SW 1271 (cell line): ENCODE measurements at regions not wholly inside any gene's neighbourhood (a gene's known extent, or its start where the extent isn't known, plus 50 kb on each side); places are given as distances from the start of the nearest gene placed in this dataset.
A peak's percentile ranks its signal among the peaks of the same experiment; 100 is the strongest.

Source experiments
- DNase-seq, 2 experiments: peaks; one replicate each; lab custom pipeline; 2025; lab: John Stamatoyannopoulos, UW

DNA sequence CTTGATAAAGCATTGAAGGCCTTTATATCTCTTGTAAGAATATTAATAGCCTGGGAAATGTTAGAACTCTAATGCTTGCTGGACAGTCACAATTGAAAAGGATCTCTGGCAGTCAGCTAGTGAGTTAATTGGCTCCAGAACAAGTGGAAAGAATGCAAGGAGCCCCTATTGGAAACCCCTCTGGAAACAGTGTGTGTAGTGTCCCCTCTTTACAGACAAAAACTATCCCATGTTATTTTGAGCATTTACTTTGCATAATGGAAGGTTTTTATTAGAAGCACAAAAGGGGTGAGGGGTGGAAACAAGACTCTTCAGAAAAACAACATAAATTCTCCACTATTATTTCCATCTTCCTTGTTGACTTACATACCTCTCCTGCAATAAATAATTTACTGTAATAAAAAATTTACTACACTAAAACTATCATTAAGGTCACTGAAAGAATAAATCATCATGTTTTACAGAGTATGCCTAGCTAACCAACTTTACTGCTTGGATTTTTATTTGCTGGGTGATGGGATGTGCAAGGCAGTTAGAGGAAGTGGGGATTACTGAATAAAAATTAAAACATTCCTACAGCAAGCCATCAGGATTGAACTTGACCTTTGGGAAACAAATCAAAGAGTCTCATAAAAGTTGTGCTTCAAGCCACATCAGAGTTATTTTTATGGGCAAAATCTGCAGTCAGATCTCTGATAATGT is 610.4 kb downstream of the TBC1D4 start:
- DNase-seq: no peak

DNA sequence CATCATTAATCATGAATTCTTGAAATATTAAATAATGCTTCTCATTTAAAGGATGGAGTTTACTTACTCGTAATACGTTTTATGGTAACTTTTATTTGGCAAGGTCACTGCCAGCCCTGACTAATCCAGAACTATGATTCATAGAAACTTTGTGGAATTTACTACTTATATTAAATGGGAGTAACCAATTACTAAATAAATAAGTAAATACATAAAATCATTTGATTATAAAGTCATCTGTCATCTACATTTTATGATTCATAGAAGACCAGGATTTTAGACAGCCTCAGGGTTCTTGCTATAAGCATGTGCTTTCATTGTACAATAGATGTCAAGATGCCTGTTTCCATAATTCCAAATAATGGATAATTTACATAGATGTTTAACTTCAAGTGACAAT is 611.1 kb downstream of the TBC1D4 start:
- DNase-seq: no peak

GRCh38 chr13:74869846-74870245 is 612.1 kb downstream of the TBC1D4 start:
- no peak for DNase-seq

DNA sequence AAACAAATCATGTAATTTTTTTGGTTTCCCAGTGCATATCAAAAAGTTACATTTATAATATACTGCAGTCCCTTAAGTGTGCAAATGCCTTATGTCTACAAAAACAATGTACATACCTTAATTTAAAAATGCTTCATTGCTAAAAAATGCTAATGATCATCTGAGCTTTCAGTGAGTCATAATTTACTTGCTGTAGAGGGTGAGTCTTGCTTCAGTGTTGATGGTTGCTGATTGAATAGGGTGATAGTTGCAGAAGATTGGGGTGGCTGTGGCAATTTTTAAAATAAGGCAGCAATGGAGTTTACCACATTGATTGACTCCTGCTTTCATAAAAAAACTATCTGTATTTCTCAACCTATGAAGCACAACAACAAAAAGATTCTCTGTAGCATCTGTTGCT is 613.9 kb downstream of the TBC1D4 start:
- DNase-seq: no peak

GRCh38 chr13:74867460-74867859 is 614.5 kb downstream of the TBC1D4 start:
- DNase-seq: no peak

GRCh38 chr13:74866101-74866500 is 615.9 kb downstream of the TBC1D4 start:
- DNase-seq: no peak

GRCh38 chr13:74865656-74866055 is 616.3 kb downstream of the TBC1D4 start:
- no peak for DNase-seq

- DNase-seq: no peak
Observed at GRCh38 chr13:74860789-74861188, 621.2 kb downstream of the TBC1D4 start.

GRCh38 chr13:74850893-74851292 is 631.1 kb downstream of the TBC1D4 start:
- no peak for DNase-seq

- no peak for DNase-seq
Observed at GRCh38 chr13:74847966-74848365, 634.0 kb downstream of the TBC1D4 start.

DNA sequence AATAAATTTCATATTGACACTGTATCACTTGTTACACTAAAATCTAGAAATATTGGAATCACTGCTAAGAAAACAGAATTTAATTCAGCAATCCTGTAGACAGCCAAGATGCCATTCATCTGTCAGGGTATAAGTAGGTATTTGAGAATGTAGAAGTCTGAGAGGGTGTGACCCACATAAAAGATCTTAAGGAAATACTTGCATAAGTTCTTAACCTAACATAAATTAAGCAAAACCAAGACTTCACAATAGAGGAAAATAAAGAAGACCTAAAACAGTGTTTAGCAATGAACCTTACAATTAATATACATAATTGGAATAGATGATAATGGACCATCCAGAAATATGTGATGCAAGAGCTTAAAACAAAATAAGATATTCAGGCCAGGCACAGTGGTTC is 636.2 kb downstream of the TBC1D4 start:
- no peak for DNase-seq

DNA sequence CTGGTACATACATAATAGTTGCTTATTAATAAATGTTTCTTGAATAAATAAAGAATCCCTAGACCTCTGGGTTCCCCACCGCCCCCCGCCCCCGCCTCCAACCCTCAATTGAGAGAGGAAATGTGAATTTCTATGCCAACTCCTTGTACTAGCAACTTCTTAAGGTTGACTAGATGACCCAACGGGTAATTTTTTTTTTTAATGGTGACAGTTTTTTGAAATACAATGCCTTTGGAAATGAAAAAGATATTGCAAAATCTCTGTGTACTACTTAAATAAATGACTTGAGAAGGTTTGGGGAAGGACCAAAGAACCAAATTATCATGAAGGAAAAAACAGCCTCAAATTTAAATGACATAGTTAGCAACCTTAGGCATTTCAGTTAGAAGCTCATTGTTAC is 640.3 kb downstream of the TBC1D4 start:
- DNase-seq: no peak

DNA sequence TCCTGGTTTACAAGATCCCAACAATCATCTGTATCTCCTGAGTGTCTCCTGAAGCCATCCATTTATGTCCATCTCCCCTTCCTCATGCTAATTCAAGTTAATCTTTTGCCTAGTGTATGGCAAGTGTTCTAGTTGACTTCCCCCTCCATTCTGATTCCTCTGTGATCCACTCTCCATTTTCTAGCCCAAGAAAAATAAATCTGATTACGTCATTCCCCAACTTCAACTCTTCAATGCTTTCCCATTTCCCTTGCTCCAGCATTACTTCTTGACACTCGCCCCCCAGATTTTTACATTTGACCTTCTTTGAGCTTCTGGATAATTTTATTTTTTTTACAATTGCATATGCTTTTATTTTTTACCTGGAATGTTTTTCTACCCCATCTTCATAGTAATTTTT is 640.8 kb downstream of the TBC1D4 start:
- DNase-seq: no peak

DNA sequence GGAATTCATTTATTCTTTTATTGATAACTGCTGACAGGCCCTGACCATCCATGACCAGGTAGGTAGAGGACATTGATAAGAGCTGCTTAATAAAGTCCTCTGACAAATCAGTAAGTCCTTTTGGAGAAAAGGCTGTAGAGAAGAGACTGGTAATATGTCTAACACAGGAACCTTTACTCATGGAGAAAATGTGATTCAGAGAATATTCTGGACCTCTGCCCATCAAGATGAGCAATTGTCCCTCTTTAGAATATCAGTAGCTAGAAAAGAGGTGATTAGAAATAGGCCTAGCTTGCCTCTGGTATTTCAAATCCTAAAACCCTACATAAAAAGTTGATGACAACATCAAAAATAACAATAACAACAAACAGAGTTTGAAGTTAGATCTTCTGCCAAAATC is 642.3 kb downstream of the TBC1D4 start:
- DNase-seq: no peak

DNA sequence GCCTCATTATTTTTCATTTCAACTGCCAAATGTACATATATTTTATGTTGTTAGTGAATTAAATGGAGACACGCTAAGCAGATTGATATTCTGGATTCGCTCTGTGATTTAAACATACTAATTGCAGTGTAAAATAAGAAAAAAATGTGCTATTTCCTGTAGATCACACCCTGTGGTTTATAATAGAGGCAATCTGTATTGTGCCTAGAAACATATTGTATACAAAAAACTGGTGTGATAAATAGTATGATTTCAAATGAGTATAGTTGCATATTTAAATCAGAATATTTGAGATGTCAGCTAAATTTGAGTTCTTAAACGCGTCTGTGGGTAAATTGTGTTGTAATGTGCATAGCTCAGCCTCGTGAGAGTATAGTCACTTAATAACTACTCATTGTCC is 643.9 kb downstream of the TBC1D4 start:
- no peak for DNase-seq

GRCh38 chr13:74836628-74837027 is 645.3 kb downstream of the TBC1D4 start:
- no peak for DNase-seq

- no peak for DNase-seq
Observed at GRCh38 chr13:74835579-74835978, 646.4 kb downstream of the TBC1D4 start.

- DNase-seq: no peak
Observed at GRCh38 chr13:74825938-74826246, 656.1 kb downstream of the TBC1D4 start.

GRCh38 chr13:74825152-74825937 is 656.6 kb downstream of the TBC1D4 start:
- peak in 1 of 2 experiments; percentile 13 for DNase-seq

GRCh38 chr13:74820809-74821208 is 661.2 kb downstream of the TBC1D4 start:
- DNase-seq: no peak

DNA sequence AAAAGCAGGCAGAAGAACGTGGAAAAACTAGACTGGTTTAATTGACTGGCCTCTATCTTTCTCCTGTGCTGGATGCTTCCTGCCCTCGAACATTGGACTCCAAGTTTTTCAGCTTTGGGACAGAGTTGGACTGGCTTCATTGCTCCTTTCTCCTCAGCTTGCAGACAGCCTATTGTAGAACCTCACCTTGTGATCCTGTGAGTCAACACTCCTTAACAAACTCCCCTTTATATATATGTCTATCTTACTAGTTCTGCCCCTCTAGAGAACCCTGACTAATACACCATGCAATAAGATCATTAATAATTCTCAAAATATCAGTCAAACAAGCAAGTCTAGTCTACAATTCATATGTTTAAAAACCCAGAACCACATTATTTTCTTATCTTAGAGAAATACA is 662.4 kb downstream of the TBC1D4 start:
- no peak for DNase-seq

- DNase-seq: no peak
Observed at GRCh38 chr13:74816737-74817136, 665.2 kb downstream of the TBC1D4 start.

- DNase-seq: no peak
Observed at GRCh38 chr13:74796157-74796556, 662.0 kb upstream of the KLF12 start.

- no peak for DNase-seq
Observed at GRCh38 chr13:74795526-74795925, 661.3 kb upstream of the KLF12 start.
